Embryonic facial prominence (tissue), 1 donor: ENCODE measurements at regions not wholly inside any gene's neighbourhood (a gene's known extent, or its start where the extent isn't known, plus 50 kb on each side); places are given as distances from the start of the nearest gene placed in this dataset.

Experiments used
- DNase-seq: peaks from one replicate; pipeline ENCODE4 v3.0.0-alpha.2; 2016; ENCODE audit errors: extremely low spot score

DNA sequence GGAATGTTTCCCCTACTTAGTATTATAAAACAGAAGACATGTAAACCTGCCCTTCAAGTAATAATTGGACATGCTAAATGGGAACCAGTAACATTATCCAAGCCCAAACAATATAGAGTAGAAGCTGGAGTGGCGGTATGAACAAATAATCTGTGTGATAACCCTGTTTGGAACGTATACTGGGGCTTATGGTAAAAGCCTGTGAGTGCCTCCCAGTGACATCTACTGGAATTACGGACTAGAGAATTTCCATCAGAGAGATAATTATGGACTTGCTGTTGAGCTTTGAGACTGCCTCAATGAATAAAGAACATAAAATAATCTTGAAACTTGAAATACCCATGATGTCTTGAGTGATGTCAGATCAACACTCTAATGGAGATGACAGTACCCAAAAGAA lies 406.3 kb upstream of the GRIA3 start:
- DNase-seq, result no peak

DNA sequence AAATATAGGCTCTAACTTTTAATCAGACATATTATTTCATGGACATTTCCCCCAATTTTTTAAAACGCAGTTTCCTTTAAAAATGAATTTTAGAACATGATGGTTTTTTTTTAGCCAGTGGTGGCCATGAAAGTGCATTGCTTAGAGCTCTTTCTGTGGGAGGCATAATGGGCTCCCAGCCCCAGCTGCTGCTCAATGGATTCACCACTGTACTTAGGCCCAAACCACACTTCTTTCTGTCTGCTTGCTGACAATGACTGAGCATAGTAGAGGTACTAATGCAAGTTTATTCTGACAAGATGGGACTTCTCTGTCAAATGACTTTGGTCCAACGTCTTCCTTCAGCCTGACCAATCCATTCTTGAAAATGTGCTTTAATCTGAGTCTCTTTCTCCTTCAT lies 400.2 kb upstream of the GRIA3 start:
- no peak for DNase-seq

GRCh38 chrX:122787231-122787630 lies 396.8 kb upstream of the GRIA3 start:
- DNase-seq, result no peak

GRCh38 chrX:122788216-122788615 lies 395.9 kb upstream of the GRIA3 start:
- DNase-seq, result no peak

- no peak for DNase-seq
Measured at GRCh38 chrX:122790376-122791095, 393.5 kb upstream of the GRIA3 start.

DNA sequence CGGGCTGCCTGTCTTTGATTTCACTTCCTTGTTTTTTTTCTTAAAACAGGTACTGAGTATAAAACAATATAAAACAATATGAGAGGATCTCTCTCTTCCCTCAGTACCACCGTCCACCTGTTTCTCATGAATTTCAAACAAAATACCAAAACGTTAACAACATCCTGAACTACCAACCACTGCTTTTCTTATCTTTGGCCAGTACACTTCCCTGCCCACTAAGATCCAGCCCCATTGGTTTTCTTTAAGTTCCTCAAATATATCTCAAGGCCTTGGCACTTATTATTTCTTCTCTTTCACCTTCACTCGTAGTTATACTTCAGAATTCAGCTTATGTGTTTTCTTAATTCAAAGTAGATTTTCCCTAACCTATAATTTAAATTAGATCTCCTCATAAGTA lies 370.2 kb upstream of the GRIA3 start:
- DNase-seq, result no peak

GRCh38 chrX:122816288-122816687 lies 367.8 kb upstream of the GRIA3 start:
- no peak for DNase-seq

DNA sequence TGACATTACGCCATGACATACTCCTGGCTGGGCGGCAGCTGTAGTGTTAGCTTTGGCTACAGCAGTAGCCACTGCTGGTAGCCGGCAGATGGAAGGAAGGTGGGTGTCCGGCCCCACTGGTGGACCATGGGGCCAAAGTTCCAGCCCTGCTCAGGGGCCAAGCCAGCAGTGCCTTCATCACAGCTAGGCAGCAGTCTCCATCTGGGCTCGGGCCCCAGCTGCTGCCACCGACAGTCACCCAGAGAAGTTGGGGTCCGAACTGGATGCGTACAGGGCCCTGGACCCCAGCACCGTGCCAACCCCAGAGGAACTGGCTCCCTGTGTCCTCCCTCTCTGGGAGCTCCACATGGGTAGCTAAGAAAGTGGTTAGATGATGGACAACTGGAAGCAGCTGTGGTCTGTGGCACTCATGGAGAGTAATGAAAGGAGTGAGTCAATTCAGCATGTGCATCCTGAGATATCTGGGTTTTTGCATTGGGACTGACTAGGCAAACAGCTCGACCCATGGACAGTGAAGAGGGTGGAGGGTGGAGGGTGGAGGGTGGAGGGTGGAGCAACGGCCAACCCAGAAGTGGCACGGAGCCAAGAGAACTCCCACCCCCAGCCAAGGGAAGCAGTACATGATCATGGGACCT lies 366.6 kb upstream of the GRIA3 start:
- DNase-seq, result no peak

- DNase-seq, result no peak
Measured at GRCh38 chrX:122818068-122818467, 366.0 kb upstream of the GRIA3 start.

DNA sequence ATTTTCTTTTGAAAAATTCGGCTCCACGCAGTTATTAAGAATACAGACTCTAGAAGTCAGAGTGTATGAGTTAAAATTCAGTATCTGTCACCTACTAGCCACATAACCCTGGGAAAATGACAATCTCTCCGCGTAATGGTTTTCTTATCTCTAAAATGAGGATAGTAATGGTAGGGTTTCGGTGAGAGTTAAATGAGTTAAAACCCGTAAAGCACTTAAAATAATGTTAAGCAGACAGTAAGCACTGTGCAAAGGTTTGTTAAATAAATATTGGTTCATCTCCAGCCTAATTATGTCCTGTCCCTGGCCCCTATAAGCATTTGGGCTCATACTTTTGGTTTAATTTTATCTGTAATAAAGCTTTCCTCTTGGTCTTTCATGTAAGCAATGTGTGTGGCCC lies 350.8 kb upstream of the GRIA3 start:
- DNase-seq, result no peak

DNA sequence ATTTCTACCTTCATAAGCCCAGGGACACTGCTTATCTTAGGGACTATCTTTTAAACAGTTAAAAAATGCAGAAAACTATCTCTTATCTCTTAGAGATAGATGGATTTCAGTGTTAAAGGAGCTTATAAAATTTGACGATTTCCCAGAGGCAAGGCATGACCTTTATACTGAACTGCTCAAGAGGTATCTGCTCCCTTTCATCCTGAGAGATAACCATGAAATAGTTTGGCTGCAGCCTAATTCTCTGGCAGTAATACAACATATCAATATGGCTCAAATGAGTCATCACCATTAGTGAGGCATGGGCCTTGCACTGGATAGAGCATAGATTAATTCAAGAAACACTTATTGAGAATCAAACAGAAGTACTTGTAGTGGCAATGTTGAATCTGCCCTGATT lies 348.2 kb upstream of the GRIA3 start:
- no peak for DNase-seq

DNA sequence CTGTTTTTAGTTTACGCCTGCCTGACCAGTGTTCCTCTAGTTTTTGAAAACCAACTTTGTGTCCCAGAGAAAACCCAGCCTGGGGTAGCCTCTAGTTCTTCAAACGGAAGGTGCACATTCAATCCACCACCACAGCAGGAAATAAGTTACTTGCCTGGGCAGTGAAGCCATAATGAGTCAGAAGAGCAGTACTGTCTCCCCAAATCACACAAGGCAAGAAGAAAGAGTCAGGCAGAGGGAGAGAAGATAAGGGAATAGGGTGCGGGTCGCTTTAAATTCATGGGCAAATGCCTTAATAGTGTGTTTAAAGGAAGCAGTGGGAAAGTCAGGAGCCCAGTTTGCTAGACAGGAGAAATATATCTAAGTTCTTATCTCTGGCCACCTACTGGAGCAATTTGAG lies 333.8 kb upstream of the GRIA3 start:
- no peak for DNase-seq

- DNase-seq, result no peak
Measured at GRCh38 chrX:122856205-122856604, 327.9 kb upstream of the GRIA3 start.

GRCh38 chrX:122857734-122858133 lies 326.3 kb upstream of the GRIA3 start:
- DNase-seq, result no peak

DNA sequence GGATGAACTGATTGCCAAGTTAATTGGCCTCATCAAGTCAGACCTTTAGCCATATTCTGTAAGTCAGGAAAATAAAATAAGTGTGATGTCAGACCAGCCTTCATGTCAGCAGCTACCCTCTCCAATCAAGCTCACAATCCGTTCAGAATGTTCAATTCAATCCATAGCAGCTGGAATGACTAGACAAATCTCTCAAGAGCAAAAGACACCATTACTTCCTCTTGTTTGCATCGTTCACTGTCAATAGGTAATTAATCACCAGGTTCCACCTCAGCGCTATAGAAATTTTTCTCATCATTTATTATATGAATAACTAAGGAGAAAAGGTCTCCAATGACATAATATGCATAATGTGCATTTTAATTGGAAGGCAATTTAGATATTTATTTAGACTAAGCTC lies 321.0 kb upstream of the GRIA3 start:
- DNase-seq, result no peak

DNA sequence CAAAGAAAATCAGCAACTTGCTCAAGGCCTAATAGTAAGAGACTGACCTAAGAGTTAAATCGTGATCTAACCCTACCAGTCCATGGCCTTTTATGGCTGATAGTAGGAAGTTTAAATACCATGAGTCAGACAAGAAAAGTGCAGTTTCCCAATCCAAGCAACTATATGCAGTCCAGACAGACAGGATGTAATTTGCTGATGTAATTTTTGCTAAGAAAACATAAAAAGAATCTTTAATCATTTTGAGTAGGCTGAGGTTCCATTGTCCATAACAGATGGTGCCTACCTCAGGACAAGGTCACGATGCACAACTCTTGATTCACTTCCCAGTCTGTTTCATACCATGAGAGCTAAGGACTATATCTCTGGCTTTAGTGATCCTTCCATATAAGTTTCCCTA lies 317.5 kb upstream of the GRIA3 start:
- DNase-seq, result no peak

DNA sequence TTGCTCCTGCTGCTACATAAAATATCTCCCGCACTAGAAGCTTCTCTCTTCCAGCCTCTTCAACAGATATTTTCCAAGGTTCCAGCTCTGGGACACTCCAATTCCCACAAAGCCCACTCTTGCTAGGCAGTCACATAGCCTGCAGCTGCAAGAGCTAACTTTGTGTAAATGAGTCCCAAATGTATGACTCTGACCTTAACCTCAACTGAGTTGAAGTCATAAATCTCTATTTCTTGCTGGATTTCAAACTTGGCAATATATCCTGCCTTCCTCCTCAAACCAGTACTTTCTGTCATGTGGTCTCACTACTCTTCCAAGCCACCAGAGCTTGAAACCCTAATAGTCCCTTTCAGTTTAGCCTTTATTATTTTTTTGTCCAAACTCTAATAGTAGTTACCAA lies 315.4 kb upstream of the GRIA3 start:
- DNase-seq, result no peak

- DNase-seq, result no peak
Measured at GRCh38 chrX:122869171-122869570, 314.9 kb upstream of the GRIA3 start.

DNA sequence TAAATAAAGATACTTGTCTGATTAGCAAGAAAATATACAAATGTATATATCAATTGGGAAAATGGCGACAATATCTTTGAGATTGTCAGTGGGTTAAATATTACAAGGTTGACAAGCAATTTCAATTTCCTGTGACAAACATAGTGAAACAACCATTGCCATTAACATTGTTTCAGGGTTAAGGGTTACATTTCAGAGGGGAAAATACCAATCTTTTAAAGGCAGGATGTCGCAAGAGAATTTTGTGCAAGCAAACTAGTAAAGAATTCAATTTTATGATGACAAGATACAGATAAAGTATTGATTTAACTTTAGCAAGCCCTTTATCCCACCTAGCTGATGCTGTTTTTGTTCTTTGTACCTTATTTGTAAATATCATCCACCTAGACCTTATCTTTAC lies 305.8 kb upstream of the GRIA3 start:
- no peak for DNase-seq

GRCh38 chrX:122880952-122881351 lies 303.1 kb upstream of the GRIA3 start:
- DNase-seq, result no peak

- DNase-seq, result no peak
Measured at GRCh38 chrX:122890729-122891128, 293.3 kb upstream of the GRIA3 start.

- no peak for DNase-seq
Measured at GRCh38 chrX:122906726-122907125, 277.4 kb upstream of the GRIA3 start.

DNA sequence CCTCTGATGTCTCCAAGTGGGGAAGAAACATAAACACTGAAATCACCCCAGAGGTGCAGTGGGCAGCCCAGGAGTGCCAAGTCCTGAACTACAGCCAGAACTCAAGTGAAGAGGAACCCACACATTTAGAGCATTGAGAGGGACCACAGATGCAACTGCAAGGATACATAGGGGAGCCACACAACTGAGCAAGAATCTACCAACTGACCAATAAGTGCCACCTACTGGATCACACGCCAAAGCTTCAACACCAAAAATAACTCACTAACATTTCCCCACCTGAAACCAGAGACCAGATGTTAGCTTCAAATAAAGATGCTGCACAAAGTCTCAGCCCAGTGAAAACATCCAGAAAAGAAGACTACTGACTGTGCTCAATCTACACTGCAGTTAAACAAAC lies 276.7 kb upstream of the GRIA3 start:
- no peak for DNase-seq

- no peak for DNase-seq
Measured at GRCh38 chrX:122910697-122911096, 273.4 kb upstream of the GRIA3 start.
